ENCODE measurements at regions not wholly inside any gene's neighbourhood (a gene's known extent, or its start where the extent isn't known, plus 50 kb on each side); places are given as distances from the start of the nearest gene placed in this dataset.

DNA sequence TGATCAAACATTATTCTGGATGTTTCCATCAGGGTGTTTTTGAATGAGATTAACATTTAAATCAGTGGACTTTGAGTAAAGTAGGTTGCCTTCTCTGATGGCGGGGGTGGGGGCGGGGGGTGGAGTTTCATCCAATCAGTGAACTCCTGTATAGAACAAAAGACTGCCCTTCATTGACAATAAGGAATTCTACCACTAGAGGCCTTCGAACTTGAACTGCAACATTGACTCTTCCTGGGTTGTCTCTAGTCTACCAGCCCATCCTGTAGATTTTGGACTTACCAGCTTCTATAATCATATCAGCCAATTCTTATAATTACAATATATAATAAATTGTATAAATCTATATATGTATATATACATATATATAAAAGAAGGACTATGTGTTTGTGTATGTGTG, 520.4 kb upstream of the CXADR start:
- TF ChIP-seq, protein P1, sequence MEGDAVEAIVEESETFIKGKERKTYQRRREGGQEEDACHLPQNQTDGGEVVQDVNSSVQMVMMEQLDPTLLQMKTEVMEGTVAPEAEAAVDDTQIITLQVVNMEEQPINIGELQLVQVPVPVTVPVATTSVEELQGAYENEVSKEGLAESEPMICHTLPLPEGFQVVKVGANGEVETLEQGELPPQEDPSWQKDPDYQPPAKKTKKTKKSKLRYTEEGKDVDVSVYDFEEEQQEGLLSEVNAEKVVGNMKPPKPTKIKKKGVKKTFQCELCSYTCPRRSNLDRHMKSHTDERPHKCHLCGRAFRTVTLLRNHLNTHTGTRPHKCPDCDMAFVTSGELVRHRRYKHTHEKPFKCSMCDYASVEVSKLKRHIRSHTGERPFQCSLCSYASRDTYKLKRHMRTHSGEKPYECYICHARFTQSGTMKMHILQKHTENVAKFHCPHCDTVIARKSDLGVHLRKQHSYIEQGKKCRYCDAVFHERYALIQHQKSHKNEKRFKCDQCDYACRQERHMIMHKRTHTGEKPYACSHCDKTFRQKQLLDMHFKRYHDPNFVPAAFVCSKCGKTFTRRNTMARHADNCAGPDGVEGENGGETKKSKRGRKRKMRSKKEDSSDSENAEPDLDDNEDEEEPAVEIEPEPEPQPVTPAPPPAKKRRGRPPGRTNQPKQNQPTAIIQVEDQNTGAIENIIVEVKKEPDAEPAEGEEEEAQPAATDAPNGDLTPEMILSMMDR (conservative IDR thresholded peaks at IDR 0.05; ENCODE audit: low read depth, low read length) = no peak
- TF ChIP-seq EZH2 (IDR thresholded peaks at IDR 0.05; ENCODE audit: borderline replicate concordance, low read depth, low read length, poor library complexity, severe bottlenecking) = no peak

Data from A673 (cell line).